H1 (cell line): ENCODE measurements at regions not wholly inside any gene's neighbourhood (a gene's known extent, or its start where the extent isn't known, plus 50 kb on each side); places are given as distances from the start of the nearest gene placed in this dataset.

Experiments used
- CTCF ChIA-PET: fragments of 300-600 bp; sonication (Branson Sonifier 250); formaldehyde crosslinking; loops from one replicate; lab custom pipeline; 2021; ENCODE audit not compliant: partially characterized antibody; lab: Charles Lee
- POLR2A ChIA-PET: fragments of 300-600 bp; sonication (Branson Sonifier 250); formaldehyde crosslinking; loops from one replicate; lab custom pipeline; 2021; ENCODE audit warnings: inconsistent platforms; ENCODE audit not compliant: partially characterized antibody; lab: Charles Lee
- DNase-seq, 2 experiments: peaks; one replicate each; pipeline versions ENCODE4 v3.0.0 to v3.0.0-alpha.2; 2010 to 2022; ENCODE audit warnings: low spot score in 2 of 2, low read depth in 1 of 2, mixed read lengths in 1 of 2
- FAIRE-seq: peaks from 2 replicates; lab custom pipeline; 2011; peaks lifted over from hg19 to GRCh38; lab: Jason Lieb, UNC
- H2AFZ ChIP-seq: 2 replicates; pipeline ENCODE4 v1.8.1; 2012; ENCODE audit warnings: low read length, inconsistent platforms
- H2AK5ac ChIP-seq: 2 replicates; pipeline ENCODE4 v1.6.1; 2013; ENCODE audit warnings: low read depth, low read length
- H2BK120ac ChIP-seq: replicated peaks from 2 replicates; pipeline ENCODE3; 2013; ENCODE audit warnings: low read depth, low read length, inconsistent platforms
- H2BK12ac ChIP-seq: 2 replicates; pipeline ENCODE4 v1.6.1; 2013; ENCODE audit warnings: low read depth, low read length
- H2BK15ac ChIP-seq: 2 replicates; pipeline ENCODE4 v1.6.1; 2013; ENCODE audit warnings: low read length
- H2BK20ac ChIP-seq: 2 replicates; pipeline ENCODE4 v1.6.1; 2013; ENCODE audit warnings: low read length
- H2BK5ac ChIP-seq: 2 replicates; pipeline ENCODE4 v1.6.1; 2013; ENCODE audit warnings: low read depth, low read length
- H3K14ac ChIP-seq: 2 replicates; pipeline ENCODE4 v1.6.1; 2013; ENCODE audit warnings: inconsistent platforms; ENCODE audit not compliant: insufficient read length
- H3K18ac ChIP-seq: 2 replicates; pipeline ENCODE4 v1.6.1; 2013; ENCODE audit warnings: low read length; ENCODE audit errors: extremely low read depth
- H3K23ac ChIP-seq: 2 replicates; pipeline ENCODE4 v1.6.1; 2013; ENCODE audit warnings: inconsistent platforms; ENCODE audit not compliant: insufficient read length
- H3K23me2 ChIP-seq: 2 replicates; pipeline ENCODE4 v1.6.1; 2013; ENCODE audit warnings: low read depth, low read length
- H3K27ac ChIP-seq: 2 replicates; pipeline ENCODE4 v1.6.1; 2011; ENCODE audit warnings: low read depth, low read length, inconsistent platforms
- H3K27me3 ChIP-seq, 4 experiments: replicated peaks in 1 of 4; 1 replicate in 1 of 4; 2 replicates in 3 of 4; pipeline versions ENCODE4 v1.6.1 to v1.8.1; 2011 to 2013; ENCODE audit warnings: low read length in 3 of 4, mild to moderate bottlenecking in 3 of 4, inconsistent platforms in 2 of 4, mixed read lengths in 2 of 4, moderate library complexity in 1 of 4; ENCODE audit not compliant: control insufficient read depth in 3 of 4, insufficient read depth in 3 of 4; ENCODE audit errors: extremely low read depth in 1 of 4
- H3K36me3 ChIP-seq, 4 experiments: 2 replicates each; pipeline versions ENCODE4 v1.6.1 to v1.8.1; 2011 to 2013; ENCODE audit warnings: mild to moderate bottlenecking in 4 of 4, low read length in 3 of 4, moderate library complexity in 2 of 4, control low read depth in 1 of 4, inconsistent platforms in 1 of 4; ENCODE audit not compliant: insufficient read depth in 4 of 4, control insufficient read depth in 2 of 4
- H3K4ac ChIP-seq: replicated peaks from 2 replicates; pipeline ENCODE3; 2013; ENCODE audit warnings: low read length, low read depth, mixed read lengths, inconsistent platforms; ENCODE audit not compliant: insufficient read length
- H3K4me1 ChIP-seq, 4 experiments: replicated peaks in 1 of 4; 1 replicate in 1 of 4; 2 replicates in 3 of 4; pipeline versions ENCODE4 v1.6.1 to v1.8.1; 2011 to 2013; ENCODE audit warnings: low read length in 3 of 4, inconsistent platforms in 2 of 4, mixed read lengths in 1 of 4; ENCODE audit not compliant: insufficient read depth in 4 of 4, control insufficient read depth in 3 of 4
- H3K4me2 ChIP-seq, 2 experiments: 2 replicates each; pipeline versions ENCODE4 v1.6.1 to v1.8.1; 2011 to 2013; ENCODE audit warnings: low read depth in 2 of 2, low read length in 2 of 2, control low read depth in 1 of 2, inconsistent platforms in 1 of 2, mild to moderate bottlenecking in 1 of 2; ENCODE audit not compliant: insufficient read depth in 1 of 2
- H3K4me3 ChIP-seq, 4 experiments: fragments of 200-600, 300-600 bp in 1 of 4; sonication (generic), shearing (Covaris generic), sonication (Bioruptor Twin) in 1 of 4; 2 replicates each; pipeline versions ENCODE4 v1.5.1 to v1.8.1; 2011 to 2016; ENCODE audit warnings: low read length in 4 of 4, low read depth in 3 of 4, control low read depth in 2 of 4, inconsistent platforms in 2 of 4, mild to moderate bottlenecking in 2 of 4, mixed read lengths in 1 of 4, moderate library complexity in 1 of 4; ENCODE audit not compliant: insufficient read depth in 2 of 4; ENCODE audit errors: extremely low read depth in 1 of 4
- H3K56ac ChIP-seq: replicated peaks from 2 replicates; pipeline ENCODE3; 2013; ENCODE audit warnings: low read depth, mild to moderate bottlenecking, mixed read lengths, low read length, inconsistent platforms; ENCODE audit not compliant: insufficient read length
- H3K79me1 ChIP-seq: 2 replicates; pipeline ENCODE4 v1.6.1; 2013; ENCODE audit warnings: low read depth, low read length, control low read depth
- H3K79me2 ChIP-seq, 2 experiments: 2 replicates each; pipeline versions ENCODE4 v1.6.1 to v1.8.1; 2012 to 2013; ENCODE audit warnings: low read length in 2 of 2, mild to moderate bottlenecking in 2 of 2, inconsistent platforms in 1 of 2; ENCODE audit not compliant: insufficient read depth in 2 of 2, control insufficient read depth in 1 of 2
- H3K9ac ChIP-seq, 4 experiments: replicated peaks in 1 of 4; 1 replicate in 1 of 4; 2 replicates in 3 of 4; pipeline versions ENCODE4 v1.6.1 to v1.8.1; 2011 to 2013; ENCODE audit warnings: low read depth in 3 of 4, low read length in 3 of 4, control low read depth in 2 of 4, mild to moderate bottlenecking in 2 of 4, moderate library complexity in 2 of 4, inconsistent platforms in 1 of 4; ENCODE audit errors: extremely low read depth in 1 of 4
- H3K9me3 ChIP-seq, 2 experiments: 2 replicates each; pipeline versions ENCODE4 v1.6.1 to v1.8.1; 2012 to 2013; ENCODE audit warnings: mild to moderate bottlenecking in 2 of 2, moderate library complexity in 2 of 2, control low read depth in 1 of 2, inconsistent platforms in 1 of 2, low read depth in 1 of 2, low read length in 1 of 2, mixed read lengths in 1 of 2; ENCODE audit not compliant: insufficient read depth in 2 of 2
- H4K20me1 ChIP-seq, 2 experiments: replicated peaks in 1 of 2; 2 replicates each; pipeline versions ENCODE3 to v1.8.1; 2011 to 2013; ENCODE audit warnings: inconsistent platforms in 2 of 2, low read length in 2 of 2, mild to moderate bottlenecking in 1 of 2; ENCODE audit not compliant: insufficient read depth in 2 of 2, control insufficient read depth in 1 of 2
- H4K5ac ChIP-seq: 2 replicates; pipeline ENCODE4 v1.6.1; 2013; ENCODE audit warnings: low read length, low read depth, mixed read lengths, inconsistent platforms; ENCODE audit not compliant: insufficient read length
- H4K8ac ChIP-seq: 2 replicates; pipeline ENCODE4 v1.8.0; 2013; ENCODE audit warnings: mild to moderate bottlenecking, moderate library complexity, low read length, inconsistent platforms; ENCODE audit not compliant: insufficient read depth; ENCODE audit errors: extremely low read depth
- H4K91ac ChIP-seq: replicated peaks from 2 replicates; pipeline ENCODE3; 2013; ENCODE audit warnings: low read length, mixed read lengths, inconsistent platforms; ENCODE audit not compliant: insufficient read length
- CBX8 ChIP-seq: fragments of 300-800, 300-1000 bp; sonication (generic); IDR thresholded peaks from 2 replicates; pipeline ENCODE4 v1.7.1; 2016; ENCODE audit warnings: low read depth, low read length, borderline replicate concordance
- KDM5A ChIP-seq: fragments of 200-600 bp; IDR thresholded peaks from 2 replicates; pipeline ENCODE4 v1.7.1; 2012; ENCODE audit warnings: mild to moderate bottlenecking, low read length, inconsistent platforms, mixed read lengths
- RAD21 ChIP-seq, 2 experiments: IDR thresholded peaks in 1 of 2; conservative IDR thresholded peaks in 1 of 2; 2 replicates each; pipeline ENCODE4 v1.6.1; 2011; ENCODE audit warnings: low read depth in 2 of 2, low read length in 2 of 2, improper control_type of control experiment in 1 of 2, inconsistent platforms in 1 of 2, mild to moderate bottlenecking in 1 of 2, moderate library complexity in 1 of 2
- WGBS, 2 experiments: shearing (Covaris generic) in 1 of 2; methylation state at CpG; one replicate each; pipeline versions ENCODE4 v1.1.6 to v1.1.7; 2013 to 2015; ENCODE audit warnings: low lambda C conversion rate in 2 of 2, mixed read lengths in 2 of 2, inconsistent platforms in 1 of 2, low coverage in 1 of 2, missing lambda C conversion rate in 1 of 2; ENCODE audit not compliant: insufficient replicate concordance in 2 of 2, insufficient coverage in 1 of 2, insufficient read length in 1 of 2; ENCODE audit errors: extremely low coverage in 1 of 2, missing lambda C conversion rate in 1 of 2; 5-methylcytosine and 5-hydroxymethylcytosine counted together

GRCh38 chr6:51336185-51336584 lies 517.5 kb downstream of the TFAP2B start:
- H3K18ac ChIP-seq: no peak overlapping the region
- H3K79me1 ChIP-seq: no peaks in the 10 kb centered on the region
- no peak overlapping the region for H2AFZ ChIP-seq
- no peak overlapping the region for H3K27ac ChIP-seq
- TF ChIP-seq CBX8: no peak
- TF ChIP-seq RAD21 (IDR thresholded peaks at IDR 0.05 in 1 of 2, conservative IDR thresholded peaks at IDR 0.05 in 1 of 2; ENCODE audit: low read depth in 2 of 2, low read length in 2 of 2): no peak
- TF ChIP-seq KDM5A: no peak
- TF ChIP-seq, all 59 proteins: peak for 0
- Histone ChIP-seq H2BK120ac (no peak overlapping the region), H3K56ac (no peak overlapping the region), H3K23me2 (no peaks in the 10 kb centered on the region), H4K5ac (no peak overlapping the region), H4K91ac (no peak overlapping the region), H3K27me3 (no peaks in the 10 kb centered on the region), H3K4me3 (no peak overlapping the region), H2BK15ac (no peak overlapping the region), H3K4ac (no peak overlapping the region), H3K9ac (no peak overlapping the region), H4K8ac (no peak overlapping the region), H3K14ac (no peak overlapping the region), H2AK5ac (no peak overlapping the region), H3K9me3 (no peaks in the 10 kb centered on the region), H3K4me1 (peaks cover 0 to 5% (median 2%) of the 10 kb centered on the region in 4 experiments; a peak in 4 of 7 replicates), H2BK20ac (no peak overlapping the region), H2BK12ac (no peak overlapping the region), H4K20me1 (no peaks in the 10 kb centered on the region), H3K79me2 (no peaks in the 10 kb centered on the region), H3K4me2 (no peak overlapping the region), H3K36me3 (no peaks in the 10 kb centered on the region), H2BK5ac (no peak overlapping the region), H3K23ac (no peak overlapping the region)
- POLR2A ChIA-PET: no interaction called here
- FAIRE-seq (no peak), DNase-seq (no peak)
- CTCF ChIA-PET: interaction anchor here (3.9 kb wide), 1 partner anchor 14 kb away, joined by 13 read pairs; no protein-coding TSS in a partner anchor
- 83% methylated on average over 4 of the region's 4 CpGs; no CpG with 5 or more reads in 1 of the 2 experiments for WGBS, 2 experiments
